HT-29 (cell line): ENCODE measurements at regions not wholly inside any gene's neighbourhood (a gene's known extent, or its start where the extent isn't known, plus 50 kb on each side); places are given as distances from the start of the nearest gene placed in this dataset.

Experiments
- DNase-seq: peaks from one replicate; pipeline ENCODE4 v3.0.0-alpha.2; 2015; ENCODE audit warnings: low spot score

DNA sequence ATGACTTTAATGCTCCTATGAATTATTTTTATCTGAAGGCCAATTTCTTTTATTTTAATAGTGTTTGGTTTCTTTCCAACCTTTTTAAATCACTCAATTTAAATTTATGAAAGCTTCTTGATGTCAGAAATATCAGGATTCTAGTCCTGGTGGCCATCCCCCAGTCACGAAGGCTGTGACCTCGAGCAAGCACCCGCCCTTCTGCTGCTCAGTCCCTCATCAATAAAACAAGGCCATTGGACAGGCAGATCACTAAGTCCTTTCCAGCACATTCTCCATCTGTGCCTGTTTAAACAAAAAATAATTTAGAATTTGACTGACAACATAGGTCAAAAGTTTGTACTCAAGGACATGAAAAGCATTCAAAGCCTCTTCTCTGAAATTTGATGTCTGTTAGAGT, 483.6 kb upstream of the VRK2 start:
- DNase-seq, result no peak

GRCh38 chr2:57567245-57567644, 479.4 kb upstream of the VRK2 start:
- DNase-seq, result no peak

- DNase-seq, result no peak
Observed at GRCh38 chr2:57569396-57569795, 477.2 kb upstream of the VRK2 start.

DNA sequence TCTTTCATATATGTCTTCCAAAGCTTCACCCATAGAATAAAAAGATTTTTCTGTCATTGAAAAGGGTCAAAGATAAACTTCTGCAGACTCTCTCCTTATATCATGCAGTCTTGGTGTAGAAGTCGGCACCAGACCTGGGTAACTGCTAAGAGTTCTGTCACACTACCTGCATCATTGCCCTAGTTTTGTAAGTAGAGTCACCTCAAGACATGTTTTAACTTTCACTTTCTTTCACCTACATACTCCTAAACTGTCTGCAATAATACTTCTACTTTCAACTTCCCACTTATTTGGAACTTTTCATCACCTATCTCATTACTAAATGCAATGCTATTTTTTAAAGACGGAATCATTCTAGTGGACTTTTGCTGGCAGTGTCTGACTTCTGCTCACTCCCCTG, 475.6 kb upstream of the VRK2 start:
- no peak for DNase-seq

DNA sequence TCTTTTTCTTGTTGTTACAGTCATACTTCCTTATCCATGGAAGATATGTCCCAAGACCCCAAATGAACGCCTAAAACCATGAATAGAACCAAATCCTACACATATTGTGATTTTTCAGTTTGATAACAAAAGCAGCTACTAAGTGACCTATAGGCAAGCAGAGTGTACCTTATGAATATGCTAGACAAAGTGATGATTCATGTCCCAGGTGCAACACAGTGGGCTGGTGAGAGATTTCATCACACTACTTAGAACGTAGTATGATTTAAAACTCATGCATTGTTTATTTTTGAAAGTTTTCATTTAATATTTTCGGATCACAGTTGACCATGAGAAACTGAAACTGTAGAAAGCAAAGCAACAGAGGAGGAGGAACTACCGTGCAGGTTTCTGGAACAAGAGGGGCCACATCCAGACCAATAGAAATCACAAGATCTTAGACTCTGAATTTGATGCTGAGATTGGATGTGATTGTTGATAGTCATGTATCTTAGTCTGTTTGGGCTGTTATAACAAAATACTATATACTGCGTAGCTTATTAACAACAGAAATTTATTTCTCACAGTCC, 470.8 kb upstream of the VRK2 start:
- no peak for DNase-seq

GRCh38 chr2:57576983-57577382, 469.6 kb upstream of the VRK2 start:
- DNase-seq, result no peak

DNA sequence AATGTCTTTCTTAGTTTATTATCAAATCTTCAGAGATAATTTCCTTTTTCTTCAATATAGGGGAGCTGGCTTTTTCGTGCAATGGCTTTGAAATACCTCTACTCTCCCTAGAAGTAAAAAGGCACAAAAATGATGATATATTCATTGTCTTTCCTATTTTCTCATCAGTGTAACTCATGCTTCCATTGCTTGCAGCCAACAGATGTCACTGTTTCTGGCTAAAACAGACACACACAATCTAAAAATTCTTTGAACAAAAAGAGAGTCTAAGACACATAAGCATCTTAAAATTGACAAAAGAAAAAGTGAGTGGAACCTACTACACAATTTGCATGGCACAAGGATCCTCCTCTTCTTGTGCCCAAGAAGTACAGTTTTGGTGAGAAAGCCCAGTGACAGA, 448.7 kb upstream of the VRK2 start:
- no peak for DNase-seq

DNA sequence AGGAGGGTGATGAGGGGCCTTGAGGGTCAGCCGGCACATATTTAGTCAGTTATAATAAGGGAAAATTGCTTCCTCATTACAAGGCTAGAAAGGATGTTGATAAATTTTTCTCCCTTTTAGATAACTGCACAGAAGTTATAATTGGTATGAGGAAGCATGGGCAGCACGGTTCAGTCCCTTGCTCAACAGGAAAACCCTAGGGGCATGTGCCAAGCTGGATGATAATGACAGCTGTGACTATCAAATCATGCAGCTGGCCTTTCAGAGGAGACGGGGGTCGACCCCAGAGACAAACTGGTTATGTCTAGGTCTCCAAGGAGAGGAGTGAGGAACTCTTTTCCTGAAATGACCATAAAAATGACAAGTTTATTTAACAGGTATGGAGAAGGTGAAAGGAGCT, 448.1 kb upstream of the VRK2 start:
- no peak for DNase-seq

DNA sequence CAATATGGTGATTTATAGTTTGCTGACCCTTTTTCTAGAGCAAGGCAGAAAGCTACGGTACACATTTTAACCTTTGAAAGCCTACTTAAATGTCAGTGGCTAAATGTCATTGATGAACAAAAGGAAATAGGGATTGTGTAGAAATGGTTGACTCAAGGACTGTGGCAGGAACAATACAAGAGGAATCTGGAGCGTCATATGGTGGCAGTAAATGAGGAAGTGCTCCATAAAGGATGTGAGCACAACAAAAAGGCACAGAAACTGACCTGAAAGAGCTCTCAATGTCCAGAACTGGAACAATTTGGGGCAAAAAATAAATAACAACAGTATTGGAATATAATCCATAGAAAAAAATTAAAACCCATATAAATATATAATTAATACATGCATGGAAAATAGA, 443.9 kb upstream of the VRK2 start:
- DNase-seq, result no peak

- no peak for DNase-seq
Observed at GRCh38 chr2:57614988-57615387, 431.6 kb upstream of the VRK2 start.

GRCh38 chr2:57615855-57616556, 430.6 kb upstream of the VRK2 start:
- no peak for DNase-seq

DNA sequence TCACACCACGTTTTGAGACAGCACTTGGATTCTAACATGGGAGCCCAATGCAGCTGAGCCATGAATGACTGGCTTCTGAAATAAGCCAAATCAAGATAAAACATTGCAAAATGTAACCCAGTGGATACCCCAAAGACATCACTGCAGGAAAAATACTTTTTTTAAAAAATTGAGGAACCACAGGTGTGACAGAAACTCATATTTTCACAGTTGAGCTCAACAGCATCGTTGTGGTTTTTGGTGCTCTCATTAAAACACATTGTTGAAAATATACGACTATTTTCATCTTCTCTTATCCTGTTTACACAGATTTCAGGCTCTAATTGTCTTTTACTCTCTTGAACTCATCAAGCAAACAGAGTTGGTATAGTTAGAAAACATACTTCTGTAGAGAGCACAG, 429.3 kb upstream of the VRK2 start:
- DNase-seq, result no peak

- DNase-seq, result no peak
Observed at GRCh38 chr2:57621122-57621663, 425.4 kb upstream of the VRK2 start.

DNA sequence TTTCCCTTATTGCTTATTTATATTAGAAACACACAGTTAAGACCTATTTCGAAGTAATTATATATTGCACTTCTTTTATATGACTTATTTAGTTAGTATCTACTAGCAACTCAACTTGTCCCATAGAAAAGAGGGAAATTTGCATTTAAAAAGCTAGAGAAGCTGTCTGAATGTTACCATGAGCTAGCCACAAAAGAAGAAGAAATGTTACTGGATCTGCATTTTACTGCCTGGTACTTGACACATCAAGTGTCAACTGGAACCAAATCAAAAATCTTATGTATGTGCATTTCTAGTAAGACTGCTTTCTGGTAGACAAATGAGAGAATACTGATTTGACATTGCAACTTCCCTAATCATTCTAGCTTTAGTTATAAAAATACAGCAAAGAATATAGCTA, 424.6 kb upstream of the VRK2 start:
- DNase-seq, result no peak

DNA sequence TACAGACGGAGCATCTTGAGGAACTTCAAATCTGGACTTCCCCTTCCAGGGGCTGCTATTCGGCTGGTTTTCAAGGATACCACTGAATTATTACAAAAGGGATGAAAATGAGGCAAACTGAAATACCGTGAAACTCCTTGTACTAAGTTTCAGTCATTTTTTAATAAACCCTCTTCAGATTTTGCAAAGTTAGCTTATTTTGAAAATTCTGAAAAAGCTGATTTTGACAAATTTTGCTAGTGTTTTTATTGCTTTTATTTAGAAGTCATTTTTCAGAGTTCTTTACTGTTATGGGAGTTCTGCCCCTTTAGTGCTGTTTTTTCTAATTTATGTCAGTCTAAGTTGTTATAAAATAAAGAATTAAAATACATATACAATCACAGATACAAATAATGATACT, 390.4 kb upstream of the VRK2 start:
- DNase-seq, result no peak

DNA sequence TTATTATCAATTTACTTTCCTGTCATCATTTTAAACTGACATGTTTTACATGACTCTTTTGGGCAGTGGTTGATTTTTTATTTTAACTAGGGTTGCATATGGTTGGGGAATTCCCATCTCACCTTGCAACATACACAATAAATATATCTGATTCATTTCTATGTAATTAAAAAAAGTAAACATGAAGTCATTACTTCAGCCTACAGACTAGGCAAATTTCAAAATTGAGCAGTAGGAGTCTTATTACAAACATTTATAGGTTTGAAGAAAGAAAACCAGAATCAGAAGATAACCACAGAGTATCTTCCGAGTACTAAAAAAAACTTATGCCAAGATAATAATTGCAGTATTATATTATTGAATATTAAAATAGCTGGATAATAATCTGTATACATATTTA, 377.0 kb upstream of the VRK2 start:
- no peak for DNase-seq

GRCh38 chr2:57674025-57674424, 372.6 kb upstream of the VRK2 start:
- no peak for DNase-seq

DNA sequence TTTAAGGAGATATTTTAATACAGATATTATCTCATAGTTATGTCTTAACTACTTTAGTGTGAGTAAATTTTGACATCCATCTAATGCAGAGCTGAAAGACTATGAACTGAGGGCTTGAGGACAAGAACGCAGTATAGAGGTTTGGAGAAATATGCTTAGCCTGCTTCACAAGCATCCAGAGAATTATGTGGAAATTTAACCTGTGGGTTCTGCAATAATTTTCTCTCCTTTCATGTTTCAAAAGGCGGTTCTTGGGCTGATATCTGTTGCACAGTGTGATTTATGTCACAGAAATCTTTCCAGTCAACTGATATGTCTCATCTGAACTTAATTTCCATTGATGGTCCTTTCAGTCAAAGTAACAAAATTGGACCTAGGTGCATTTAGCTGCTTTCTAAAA, 371.9 kb upstream of the VRK2 start:
- DNase-seq, result no peak

GRCh38 chr2:57677296-57677695, 369.3 kb upstream of the VRK2 start:
- no peak for DNase-seq

DNA sequence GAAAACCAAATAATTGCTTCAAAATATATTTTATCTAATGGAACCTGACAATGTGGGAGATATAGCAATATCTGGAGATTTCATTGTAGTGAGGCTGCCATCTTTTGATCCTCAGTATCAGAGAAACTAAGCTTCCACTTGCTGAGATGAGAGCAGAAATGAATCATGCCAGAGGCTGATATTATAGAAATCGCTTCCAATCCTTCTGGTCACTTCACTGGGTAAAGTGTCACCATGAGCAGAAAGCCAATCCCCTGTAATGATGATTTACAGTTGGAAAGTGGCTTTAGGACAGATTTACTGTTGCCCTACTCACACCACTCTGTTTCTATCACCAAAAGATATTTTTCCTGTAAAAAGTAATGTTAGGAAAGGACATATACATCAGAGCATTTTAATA, 365.0 kb upstream of the VRK2 start:
- no peak for DNase-seq

DNA sequence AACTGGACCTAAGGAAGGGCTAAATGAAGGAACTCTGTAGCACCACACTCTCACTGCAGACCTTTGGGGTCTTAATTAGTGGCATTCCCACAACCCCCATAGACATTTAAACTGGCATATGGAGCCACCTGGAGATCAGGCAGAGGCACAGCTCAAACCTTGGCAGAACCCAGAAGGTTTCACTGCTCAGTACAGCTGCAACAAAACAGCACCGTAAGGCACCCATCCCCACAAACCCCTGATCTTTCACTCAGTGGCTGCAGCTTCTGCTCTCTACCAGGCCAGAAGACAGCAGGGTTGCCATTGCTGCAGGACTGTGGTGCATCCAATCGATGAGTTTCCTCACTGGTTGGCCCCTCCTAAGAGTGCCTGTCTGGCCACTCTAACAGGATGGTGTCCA, 361.6 kb upstream of the VRK2 start:
- no peak for DNase-seq

DNA sequence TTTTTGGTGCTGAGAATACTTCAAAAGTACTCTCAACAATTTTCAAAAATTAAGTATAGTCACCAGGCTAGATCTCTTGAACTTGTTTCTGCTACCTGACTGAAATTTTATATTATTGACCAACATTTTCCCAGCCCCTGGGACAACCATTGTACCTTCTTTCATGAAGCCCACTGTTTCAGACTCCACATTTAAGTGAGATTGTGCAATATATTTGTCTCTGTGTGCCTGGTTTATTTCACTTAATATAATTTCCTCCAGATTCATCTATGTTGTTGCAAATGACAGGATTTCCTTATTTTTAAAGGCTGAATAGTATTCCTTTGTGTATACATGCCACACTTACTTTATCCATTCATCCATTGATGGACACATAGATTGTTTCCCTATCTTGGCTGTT, 354.2 kb upstream of the VRK2 start:
- no peak for DNase-seq

- no peak for DNase-seq
Observed at GRCh38 chr2:57693177-57693576, 353.4 kb upstream of the VRK2 start.

DNA sequence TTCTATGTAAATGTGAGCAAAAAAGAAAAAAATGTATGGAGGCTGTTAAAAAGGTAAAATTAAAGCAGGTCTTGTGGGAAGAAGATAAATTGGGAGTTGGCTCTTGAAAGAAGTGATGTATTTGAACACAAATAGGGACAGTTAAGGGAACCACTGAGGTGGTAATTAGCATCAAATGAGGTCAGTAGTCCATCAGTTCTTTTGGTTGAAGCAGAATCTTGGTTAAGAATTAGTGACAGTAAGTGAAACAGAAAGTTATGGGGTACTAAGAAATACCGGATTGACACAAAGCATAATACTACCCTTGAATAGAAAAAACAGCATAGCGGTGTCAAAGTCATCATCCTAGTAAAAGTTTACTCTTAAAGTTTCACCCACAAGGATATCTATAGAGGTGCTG, 352.6 kb upstream of the VRK2 start:
- no peak for DNase-seq
